CD4-positive, alpha-beta T cell treated with Interleukin-12 subunit alpha and Interleukin-12 subunit beta, for 1 hour (primary cell): ENCODE measurements at regions not wholly inside any gene's neighbourhood (a gene's known extent, or its start where the extent isn't known, plus 50 kb on each side); places are given as distances from the start of the nearest gene placed in this dataset.
"Not testable (repeated sequence)": the region's sequence is repeated elsewhere in the genome, so short reads cannot be mapped to it uniquely, and the experiment has no call there.

Experiments
- DNase-seq: peaks from one replicate; pipeline ENCODE4 v3.0.0-alpha.2; 2020

- DNase-seq: no peak
Observed at GRCh38 chr4:132097041-132097440, 1052.1 kb upstream of the PCDH10 start.

DNA sequence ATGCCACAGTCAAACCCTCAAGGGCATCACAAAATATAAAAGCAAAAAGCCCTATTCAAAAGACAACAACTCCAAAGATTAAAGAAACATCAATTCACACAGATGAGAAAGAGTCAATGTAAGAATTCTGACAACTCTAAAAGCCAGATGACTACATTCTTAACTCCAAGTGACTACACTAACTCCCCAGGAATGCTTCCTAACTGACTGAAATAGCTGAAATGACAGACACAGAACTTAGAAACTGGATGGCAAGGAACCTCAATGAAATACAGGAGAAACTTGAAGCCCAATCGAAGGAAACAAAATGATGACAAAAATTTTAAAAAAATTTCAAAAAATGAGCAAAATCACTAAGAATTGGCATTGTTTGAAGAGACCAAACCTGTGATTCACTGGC is 1047.6 kb upstream of the PCDH10 start:
- no peak for DNase-seq

DNA sequence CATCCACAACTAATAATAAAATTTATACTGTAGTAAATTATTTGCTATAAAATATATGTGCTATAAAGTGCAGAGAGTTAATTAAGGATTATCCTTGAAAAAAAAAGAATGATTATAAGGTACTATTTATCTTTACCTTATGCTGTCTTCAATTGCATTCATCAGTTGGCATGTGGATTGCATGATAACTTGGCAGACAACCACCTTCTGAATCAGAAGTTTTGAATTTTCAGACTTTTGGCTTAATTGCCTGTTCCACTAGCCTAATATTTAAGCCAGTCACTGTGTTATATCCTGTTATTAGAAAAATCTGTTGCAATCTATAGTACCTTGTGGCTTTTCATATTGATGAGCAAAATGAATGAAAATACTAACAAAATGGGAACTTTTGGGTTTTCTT is 1040.3 kb upstream of the PCDH10 start:
- no peak for DNase-seq

GRCh38 chr4:132114885-132115284 is 1034.2 kb upstream of the PCDH10 start:
- DNase-seq: no peak

GRCh38 chr4:132122741-132123140 is 1026.4 kb upstream of the PCDH10 start:
- not testable (repeated sequence) for DNase-seq

- peak; percentile 1 for DNase-seq
Observed at GRCh38 chr4:132123870-132124623, 1025.0 kb upstream of the PCDH10 start.

DNA sequence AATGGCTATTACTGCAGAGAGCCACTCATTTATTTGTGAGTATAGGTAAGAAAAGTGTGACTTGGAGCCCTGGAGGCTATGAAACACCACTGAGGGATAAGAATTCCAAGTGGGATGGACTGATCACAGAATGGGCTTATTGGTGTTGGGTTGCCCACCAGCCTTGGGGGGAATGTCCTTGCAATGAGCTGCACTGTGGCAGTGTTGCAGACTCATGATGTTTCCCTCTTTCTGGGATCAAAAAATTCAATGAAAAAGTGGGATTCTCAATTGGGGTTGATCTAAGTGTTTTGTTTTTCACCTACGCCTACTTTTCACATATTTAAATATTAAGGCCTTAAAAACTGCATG is 1024.5 kb upstream of the PCDH10 start:
- DNase-seq: no peak

DNA sequence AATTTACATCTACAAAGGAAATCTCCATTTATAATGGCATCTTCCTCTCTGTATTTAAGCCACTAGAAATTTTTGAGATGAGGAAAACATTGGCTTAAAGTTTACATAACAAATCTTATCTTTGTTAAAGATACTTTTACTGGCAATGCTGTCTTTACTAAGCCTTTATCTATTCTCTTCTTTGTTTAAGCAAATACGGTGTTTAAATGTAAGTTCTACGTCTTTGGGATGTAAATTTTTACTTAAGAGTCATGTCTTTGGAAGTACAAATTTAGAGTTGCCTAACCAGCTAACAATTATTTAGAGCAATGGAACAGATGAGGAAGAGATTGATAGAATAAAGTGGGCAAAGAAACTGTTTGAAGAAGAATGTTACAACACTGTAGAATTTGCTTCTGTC is 1024.0 kb upstream of the PCDH10 start:
- no peak for DNase-seq

- DNase-seq: no peak
Observed at GRCh38 chr4:132132433-132132832, 1016.7 kb upstream of the PCDH10 start.

GRCh38 chr4:132169660-132170059 is 979.4 kb upstream of the PCDH10 start:
- DNase-seq: no peak

- no peak for DNase-seq
Observed at GRCh38 chr4:132180020-132180427, 969.1 kb upstream of the PCDH10 start.

DNA sequence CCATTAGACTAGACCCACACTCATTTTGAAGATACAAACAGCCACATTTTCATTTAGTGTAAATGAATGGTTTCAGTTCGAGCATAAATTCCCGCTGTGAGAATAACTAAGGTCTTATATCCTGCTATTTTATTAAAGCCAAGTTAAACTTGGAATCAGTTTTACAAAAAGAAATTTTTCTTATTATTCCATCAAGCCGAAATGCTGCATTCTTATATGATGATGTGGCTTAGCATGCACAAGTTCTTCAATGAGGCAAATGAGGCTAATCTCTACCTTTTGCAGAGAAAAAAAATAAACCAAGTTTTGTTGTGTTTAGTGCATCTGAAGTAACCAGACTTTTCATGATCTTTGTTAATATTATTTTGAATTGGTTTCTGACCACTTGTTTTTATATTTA is 953.9 kb upstream of the PCDH10 start:
- no peak for DNase-seq

DNA sequence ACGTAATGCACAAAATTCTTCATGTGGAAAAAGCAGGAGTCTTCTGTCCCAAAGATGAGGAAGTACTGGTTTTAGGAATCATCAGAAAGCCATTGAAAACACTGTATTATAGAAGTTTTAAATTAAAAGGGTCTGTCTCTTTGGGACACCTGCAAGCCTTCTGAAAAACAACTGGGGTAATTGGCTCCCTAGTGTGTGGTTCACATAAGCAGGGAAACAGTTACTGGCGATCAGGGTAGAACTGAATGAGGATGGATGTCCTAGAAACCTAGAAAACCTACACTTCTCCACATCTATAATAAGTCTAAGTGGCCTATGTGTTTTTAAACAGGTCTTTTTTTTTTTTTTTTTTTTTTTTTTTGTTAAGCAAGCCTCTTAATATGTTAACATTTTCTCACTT is 945.5 kb upstream of the PCDH10 start:
- no peak for DNase-seq

- DNase-seq: no peak
Observed at GRCh38 chr4:132214519-132214918, 934.6 kb upstream of the PCDH10 start.

DNA sequence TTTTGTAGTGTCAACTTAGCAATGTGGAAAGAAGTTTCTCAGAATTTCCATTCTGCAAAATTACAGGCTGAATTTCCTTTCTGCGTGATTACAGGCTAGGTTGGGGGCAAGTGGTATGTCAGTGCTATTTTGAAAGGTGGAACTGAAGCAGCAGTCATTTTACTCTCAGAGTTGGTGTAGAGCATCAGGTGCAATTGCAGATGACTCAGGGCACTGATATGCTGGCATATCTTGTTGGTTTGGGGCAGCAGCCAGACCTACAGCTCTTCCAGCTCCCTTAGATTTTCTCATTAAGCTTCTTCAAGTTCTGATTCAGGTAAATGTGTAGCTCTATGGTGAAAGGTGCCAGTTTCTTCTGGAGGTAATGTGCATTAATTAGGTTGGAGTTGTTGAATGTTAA is 930.7 kb upstream of the PCDH10 start:
- DNase-seq: no peak

- no peak for DNase-seq
Observed at GRCh38 chr4:132227151-132227856, 921.8 kb upstream of the PCDH10 start.

GRCh38 chr4:132227857-132228165 is 921.3 kb upstream of the PCDH10 start:
- DNase-seq: not testable (repeated sequence)

DNA sequence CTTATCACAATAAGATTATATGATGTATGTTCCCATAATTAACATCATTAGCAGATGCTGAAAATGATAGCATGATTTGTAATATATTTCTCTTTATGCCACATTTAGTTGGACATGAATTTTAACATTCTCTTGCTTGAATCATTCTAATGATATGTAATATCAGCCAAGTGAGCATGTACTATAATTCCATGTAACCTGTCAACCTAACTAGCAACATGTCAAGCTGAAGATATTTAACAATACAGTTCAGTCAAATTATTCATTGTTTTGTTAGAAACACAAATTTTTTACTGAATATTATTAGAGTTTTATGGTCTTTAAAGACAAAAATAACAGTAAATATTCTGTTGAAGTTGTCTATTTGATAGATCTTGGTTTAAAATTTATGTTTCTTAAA is 920.4 kb upstream of the PCDH10 start:
- DNase-seq: no peak

DNA sequence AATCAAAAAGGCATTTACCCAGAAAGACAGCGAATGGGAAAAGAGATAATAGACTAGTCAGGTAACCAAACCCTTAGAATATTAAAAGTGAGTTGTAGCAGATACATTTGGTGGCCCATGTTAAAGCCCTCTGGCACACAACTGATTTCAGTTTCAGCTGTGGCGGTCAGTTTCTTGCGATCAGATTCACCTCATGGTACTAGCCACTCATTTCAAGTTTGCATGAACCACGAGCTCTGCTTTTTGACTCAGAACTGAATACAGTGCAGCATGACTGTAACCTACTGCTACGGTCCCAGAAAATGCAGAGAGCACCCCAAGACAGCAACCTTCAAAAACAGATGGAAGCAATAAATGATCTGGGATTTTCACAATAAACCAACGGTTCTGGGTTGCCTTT is 919.1 kb upstream of the PCDH10 start:
- no peak for DNase-seq

DNA sequence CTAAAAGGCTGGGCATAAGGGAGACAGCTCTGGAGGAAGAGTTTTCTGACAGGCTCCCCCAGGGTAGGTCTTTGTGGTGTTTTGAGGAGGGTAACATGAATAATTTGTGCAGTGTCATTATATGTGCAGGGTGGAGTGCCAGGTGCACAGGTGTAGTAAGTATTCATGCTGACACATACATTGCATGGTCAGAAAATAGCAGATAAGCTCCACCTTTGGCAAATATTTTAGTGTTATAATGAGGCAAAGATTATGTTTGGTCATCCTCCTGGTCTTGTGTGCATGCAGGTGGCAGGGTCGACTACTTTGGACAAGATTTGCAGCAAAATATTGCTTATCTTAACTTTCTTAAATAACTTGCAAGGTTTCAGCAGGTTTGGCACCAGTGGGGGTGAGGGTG is 910.4 kb upstream of the PCDH10 start:
- DNase-seq: no peak

DNA sequence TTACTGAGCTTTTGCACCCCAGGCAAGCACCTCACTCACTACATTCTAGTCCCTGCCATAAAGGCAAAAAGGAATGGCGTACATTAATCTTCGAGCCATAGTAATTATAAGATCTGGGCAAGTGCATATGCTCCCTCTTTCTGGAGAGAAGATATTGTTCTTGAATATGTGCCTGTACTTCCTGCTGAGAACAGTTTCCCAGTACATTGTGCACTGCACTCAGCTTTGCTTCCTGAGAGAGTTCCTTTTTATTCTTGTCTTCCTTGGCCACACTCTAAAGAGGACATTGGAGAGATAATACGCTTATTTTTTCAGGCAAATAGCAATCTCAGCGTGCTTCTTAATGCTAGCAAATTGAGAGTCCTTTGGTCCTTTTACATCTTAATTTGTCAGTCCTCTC is 909.0 kb upstream of the PCDH10 start:
- DNase-seq: no peak

GRCh38 chr4:132245319-132245718 is 903.8 kb upstream of the PCDH10 start:
- DNase-seq: no peak

DNA sequence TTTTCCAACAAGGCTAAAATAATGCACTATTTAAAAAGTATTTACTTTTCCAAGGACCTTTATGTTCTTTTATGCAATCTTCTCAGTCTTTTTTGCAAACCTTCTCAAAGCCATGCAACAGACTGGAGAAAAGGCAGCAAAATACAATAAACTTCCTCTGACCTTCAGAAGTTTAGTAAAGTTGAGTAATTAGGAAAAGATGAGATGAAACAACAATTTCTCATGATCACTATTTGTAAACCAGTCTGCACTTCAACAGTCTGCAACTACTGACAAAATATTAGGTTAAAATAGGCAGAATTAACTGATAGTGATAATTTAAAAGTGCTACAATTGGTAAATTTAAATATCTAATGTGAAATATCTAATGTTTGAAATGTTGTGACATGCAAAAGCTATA is 884.9 kb upstream of the PCDH10 start:
- no peak for DNase-seq

- DNase-seq: no peak
Observed at GRCh38 chr4:132266374-132266773, 882.7 kb upstream of the PCDH10 start.

DNA sequence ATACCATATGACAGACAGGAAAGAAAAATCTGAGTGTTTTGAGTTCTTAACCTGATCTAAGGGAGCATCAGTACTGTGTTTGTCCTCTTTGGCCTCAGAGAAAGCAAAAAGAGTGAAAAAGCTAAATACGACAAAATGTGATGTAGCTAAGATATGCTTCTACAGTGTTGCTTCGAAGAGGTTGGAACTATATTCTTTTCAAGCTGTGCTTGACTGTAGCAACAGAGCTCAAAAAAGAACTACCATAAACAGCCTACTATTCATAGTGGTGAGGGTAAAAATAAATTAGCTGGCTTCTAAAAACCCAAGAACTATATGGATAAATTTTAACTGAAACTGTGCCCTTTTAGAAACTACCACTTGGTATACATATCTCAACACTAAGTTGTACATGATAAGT is 881.8 kb upstream of the PCDH10 start:
- DNase-seq: no peak
